ENCODE measurements at regions not wholly inside any gene's neighbourhood (a gene's known extent, or its start where the extent isn't known, plus 50 kb on each side); places are given as distances from the start of the nearest gene placed in this dataset.

DNA sequence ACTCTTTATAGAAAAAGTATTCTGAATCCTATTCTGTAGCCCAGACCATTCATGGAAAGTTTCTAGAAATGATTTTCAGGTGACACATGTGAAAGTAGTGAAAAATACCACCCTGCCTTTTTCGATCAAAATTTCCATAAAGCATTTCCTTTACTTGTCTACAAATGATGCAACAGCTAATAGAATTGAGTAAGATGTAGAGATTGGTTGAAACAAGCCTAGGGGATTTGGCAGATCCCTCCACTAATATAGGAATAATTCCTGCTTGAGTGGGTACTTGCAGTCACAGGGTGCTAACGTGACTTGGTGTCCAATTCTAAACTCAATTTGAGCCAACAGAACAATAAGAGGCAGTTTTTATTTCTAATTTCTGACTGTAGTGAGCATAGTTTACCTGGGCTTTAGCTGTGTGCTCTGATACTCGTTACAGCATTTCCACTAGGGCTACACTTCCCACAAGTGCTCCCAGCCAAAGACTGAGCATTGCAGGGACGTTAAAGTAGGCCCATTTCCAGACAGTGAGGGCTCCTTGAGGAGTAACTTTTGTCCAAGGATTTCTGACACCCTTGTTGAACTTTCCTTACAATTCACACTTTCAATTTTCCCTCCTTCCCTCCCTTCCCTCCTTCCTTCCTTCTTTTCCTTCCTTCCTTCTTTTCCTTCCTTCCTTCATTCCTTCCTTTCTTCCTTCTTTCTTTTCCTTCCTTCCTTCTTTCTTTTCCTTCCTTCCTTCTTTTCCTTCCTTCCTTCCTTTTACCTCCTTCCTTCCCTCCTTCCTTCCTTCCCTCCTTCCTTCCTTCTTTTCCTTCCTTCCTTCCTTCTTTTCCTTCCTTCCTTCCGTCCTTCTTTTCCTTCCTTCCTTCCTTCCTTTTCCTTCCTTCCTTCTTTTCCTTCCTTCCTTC, 53.9 kb upstream of the TP63 start:
- no peak overlapping the region for H3K4me3 ChIP-seq (ENCODE audit: control insufficient read depth, low read depth, low read length)
- DNase-seq (ENCODE audit: low read depth), result no peak
- TF ChIP-seq, protein P1, sequence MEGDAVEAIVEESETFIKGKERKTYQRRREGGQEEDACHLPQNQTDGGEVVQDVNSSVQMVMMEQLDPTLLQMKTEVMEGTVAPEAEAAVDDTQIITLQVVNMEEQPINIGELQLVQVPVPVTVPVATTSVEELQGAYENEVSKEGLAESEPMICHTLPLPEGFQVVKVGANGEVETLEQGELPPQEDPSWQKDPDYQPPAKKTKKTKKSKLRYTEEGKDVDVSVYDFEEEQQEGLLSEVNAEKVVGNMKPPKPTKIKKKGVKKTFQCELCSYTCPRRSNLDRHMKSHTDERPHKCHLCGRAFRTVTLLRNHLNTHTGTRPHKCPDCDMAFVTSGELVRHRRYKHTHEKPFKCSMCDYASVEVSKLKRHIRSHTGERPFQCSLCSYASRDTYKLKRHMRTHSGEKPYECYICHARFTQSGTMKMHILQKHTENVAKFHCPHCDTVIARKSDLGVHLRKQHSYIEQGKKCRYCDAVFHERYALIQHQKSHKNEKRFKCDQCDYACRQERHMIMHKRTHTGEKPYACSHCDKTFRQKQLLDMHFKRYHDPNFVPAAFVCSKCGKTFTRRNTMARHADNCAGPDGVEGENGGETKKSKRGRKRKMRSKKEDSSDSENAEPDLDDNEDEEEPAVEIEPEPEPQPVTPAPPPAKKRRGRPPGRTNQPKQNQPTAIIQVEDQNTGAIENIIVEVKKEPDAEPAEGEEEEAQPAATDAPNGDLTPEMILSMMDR (conservative IDR thresholded peaks at IDR 0.05; ENCODE audit: control insufficient read depth, insufficient read depth, low read depth, low read length), result no peak

DNA sequence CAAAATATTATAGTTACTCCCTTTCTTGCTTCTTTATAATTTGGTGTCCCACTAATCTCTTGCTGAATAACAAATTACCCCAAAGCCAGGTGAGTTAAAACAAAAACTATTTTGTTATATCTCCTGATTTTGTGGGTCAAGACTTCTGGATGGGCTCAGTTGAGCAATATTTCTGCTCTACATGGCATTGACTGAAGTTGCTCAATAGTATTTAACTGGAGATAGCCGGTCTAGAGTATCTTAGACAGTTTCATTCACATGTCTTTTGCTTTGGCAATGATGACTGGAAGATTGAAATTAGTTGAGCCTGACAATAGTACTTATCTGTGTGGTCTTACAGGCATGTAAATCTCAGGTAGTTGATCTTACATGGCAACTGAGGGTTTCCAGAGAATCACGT, 51.0 kb upstream of the TP63 start:
- TF ChIP-seq, protein P1 (conservative IDR thresholded peaks at IDR 0.05; ENCODE audit: control insufficient read depth, insufficient read depth, low read depth, low read length), result no peak
- DNase-seq (ENCODE audit: low read depth), result no peak
- H3K4me3 ChIP-seq (ENCODE audit: control insufficient read depth, low read depth, low read length), result no peak overlapping the region
